Neural progenitor cell (in vitro differentiated cells): ENCODE measurements at regions not wholly inside any gene's neighbourhood (a gene's known extent, or its start where the extent isn't known, plus 50 kb on each side); places are given as distances from the start of the nearest gene placed in this dataset.

Experiments used
- EZH2phosphoT487 ChIP-seq: fragments of 200-600 bp; sonication (generic); IDR thresholded peaks from 2 replicates; pipeline ENCODE4 v1.6.1; 2017; ENCODE audit warnings: antibody characterized with exemption
- TF ChIP-seq, protein P1 (sequence below): fragments of 200-600 bp; sonication (generic); IDR thresholded peaks from 2 replicates; pipeline ENCODE4 v1.5.1; 2017; ENCODE audit warnings: antibody characterized with exemption, mild to moderate bottlenecking

DNA sequence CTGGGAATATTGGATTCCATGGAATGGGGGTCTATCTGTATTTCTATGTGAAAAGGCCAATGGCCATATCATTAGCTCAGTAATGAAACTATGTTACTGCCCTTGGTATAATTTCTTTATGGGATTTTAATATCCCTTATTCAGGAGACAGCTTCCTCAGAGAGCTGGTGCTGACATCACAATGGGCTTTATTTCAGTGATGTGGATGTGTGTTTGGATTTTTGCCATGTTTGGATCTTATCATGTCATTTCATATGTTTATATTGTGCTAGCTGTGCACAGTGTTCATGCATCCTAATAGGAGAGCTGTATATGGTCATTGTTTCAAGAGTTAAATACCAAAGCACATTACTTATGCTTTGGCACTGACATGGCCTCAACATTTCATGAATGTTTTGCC lies 806.1 kb upstream of the MAP3K7 start:
- TF ChIP-seq, protein P1, sequence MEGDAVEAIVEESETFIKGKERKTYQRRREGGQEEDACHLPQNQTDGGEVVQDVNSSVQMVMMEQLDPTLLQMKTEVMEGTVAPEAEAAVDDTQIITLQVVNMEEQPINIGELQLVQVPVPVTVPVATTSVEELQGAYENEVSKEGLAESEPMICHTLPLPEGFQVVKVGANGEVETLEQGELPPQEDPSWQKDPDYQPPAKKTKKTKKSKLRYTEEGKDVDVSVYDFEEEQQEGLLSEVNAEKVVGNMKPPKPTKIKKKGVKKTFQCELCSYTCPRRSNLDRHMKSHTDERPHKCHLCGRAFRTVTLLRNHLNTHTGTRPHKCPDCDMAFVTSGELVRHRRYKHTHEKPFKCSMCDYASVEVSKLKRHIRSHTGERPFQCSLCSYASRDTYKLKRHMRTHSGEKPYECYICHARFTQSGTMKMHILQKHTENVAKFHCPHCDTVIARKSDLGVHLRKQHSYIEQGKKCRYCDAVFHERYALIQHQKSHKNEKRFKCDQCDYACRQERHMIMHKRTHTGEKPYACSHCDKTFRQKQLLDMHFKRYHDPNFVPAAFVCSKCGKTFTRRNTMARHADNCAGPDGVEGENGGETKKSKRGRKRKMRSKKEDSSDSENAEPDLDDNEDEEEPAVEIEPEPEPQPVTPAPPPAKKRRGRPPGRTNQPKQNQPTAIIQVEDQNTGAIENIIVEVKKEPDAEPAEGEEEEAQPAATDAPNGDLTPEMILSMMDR = no peak
- TF ChIP-seq EZH2phosphoT487 = no peak
